Thyroid gland (tissue), 4 donors: ENCODE measurements at regions not wholly inside any gene's neighbourhood (a gene's known extent, or its start where the extent isn't known, plus 50 kb on each side); places are given as distances from the start of the nearest gene placed in this dataset.

ENCODE experiments used
- DNase-seq, 2 donors: peaks; one replicate each; pipeline ENCODE4 v3.0.0-alpha.2; 2019
- H3K27ac ChIP-seq, 3 donors: fragments of 200-600 bp; sonication (generic); 1 replicate in 2 of 3; 2 replicates in 1 of 3; pipeline ENCODE4 v1.5.1; 2016 to 2019; ENCODE audit warnings: mild to moderate bottlenecking in 1 of 3, moderate library complexity in 1 of 3
- H3K27me3 ChIP-seq: fragments of 200-600 bp; sonication (generic); one replicate; pipeline ENCODE4 v1.5.1; 2019
- H3K36me3 ChIP-seq, 2 donors: fragments of 200-600 bp; sonication (generic); one replicate each; pipeline ENCODE4 v1.5.1; 2016 to 2019
- H3K4me1 ChIP-seq, 2 donors: fragments of 200-600 bp; sonication (generic); one replicate each; pipeline ENCODE4 v1.5.1; 2017 to 2019
- H3K4me3 ChIP-seq, 3 donors: fragments of 200-600 bp; sonication (generic); replicated peaks in 1 of 3; 1 replicate in 2 of 3; 2 replicates in 1 of 3; pipeline ENCODE4 v1.5.1; 2016; ENCODE audit warnings: mild to moderate bottlenecking in 1 of 3
- H3K9me3 ChIP-seq: fragments of 200-600 bp; sonication (generic); one replicate; pipeline ENCODE4 v1.5.1; 2017
- POLR2A ChIP-seq, 2 donors: fragments of 450-650 bp; IDR thresholded peaks; one replicate each; pipeline ENCODE4 v1.6.1; 2017; ENCODE audit warnings: antibody characterized with exemption in 2 of 2, mild to moderate bottlenecking in 2 of 2, moderate library complexity in 1 of 2
- WGBS, 2 donors: methylation state at CpG; one replicate each; pipeline ENCODE4 v1.1.5; 2017; 5-methylcytosine and 5-hydroxymethylcytosine counted together
- intact Hi-C: fragments of 100-400 bp; cut with DNase I; formaldehyde crosslinking; loops from one replicate; pipeline ENCODE4 v1.15.1; 2023
- TF ChIP-seq, protein P1 (sequence below), 6 experiments: fragments of 200-600 bp in 3 of 6; fragments of 450-650 bp in 3 of 6; sonication (generic) in 3 of 6; IDR thresholded peaks; one replicate each; pipeline ENCODE4 v1.5.1; 2016 to 2019; ENCODE audit warnings: antibody characterized with exemption in 6 of 6, mild to moderate bottlenecking in 2 of 6, inconsistent platforms in 1 of 6, moderate library complexity in 1 of 6

DNA sequence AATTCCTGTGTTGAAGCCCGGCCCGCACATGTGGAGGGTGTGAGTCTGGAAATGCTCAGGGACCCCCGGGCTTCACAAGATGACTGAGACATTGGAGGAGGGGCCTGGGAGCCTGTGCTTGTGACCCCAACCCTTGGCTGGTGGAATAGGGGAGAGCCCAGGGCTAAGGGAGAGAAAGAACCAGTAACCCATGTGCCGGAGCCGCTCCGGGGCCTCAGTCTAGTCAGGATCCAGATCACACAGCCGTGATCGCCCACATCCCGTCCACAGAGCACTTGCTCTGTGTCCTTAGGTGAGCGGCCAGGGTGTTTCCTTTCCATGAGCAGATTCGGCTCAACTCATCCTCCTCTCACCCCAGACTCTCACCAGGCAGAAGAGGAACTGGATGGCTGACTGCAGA, 152.3 kb upstream of the RPS6KA2 start:
- Histone ChIP-seq H3K27ac (no peak overlapping the region), H3K9me3 (no peaks in the 10 kb centered on the region), H3K27me3 (no peaks in the 10 kb centered on the region), H3K36me3 (no peaks in the 10 kb centered on the region), H3K4me1 (no peaks in the 10 kb centered on the region), H3K4me3 (no peak overlapping the region)
- no peak for DNase-seq
- intact Hi-C loops: no loop called here
- 90 to 91% methylated on average over 11 of the region's 11 CpGs for WGBS, 2 donors
- TF ChIP-seq, protein P1, sequence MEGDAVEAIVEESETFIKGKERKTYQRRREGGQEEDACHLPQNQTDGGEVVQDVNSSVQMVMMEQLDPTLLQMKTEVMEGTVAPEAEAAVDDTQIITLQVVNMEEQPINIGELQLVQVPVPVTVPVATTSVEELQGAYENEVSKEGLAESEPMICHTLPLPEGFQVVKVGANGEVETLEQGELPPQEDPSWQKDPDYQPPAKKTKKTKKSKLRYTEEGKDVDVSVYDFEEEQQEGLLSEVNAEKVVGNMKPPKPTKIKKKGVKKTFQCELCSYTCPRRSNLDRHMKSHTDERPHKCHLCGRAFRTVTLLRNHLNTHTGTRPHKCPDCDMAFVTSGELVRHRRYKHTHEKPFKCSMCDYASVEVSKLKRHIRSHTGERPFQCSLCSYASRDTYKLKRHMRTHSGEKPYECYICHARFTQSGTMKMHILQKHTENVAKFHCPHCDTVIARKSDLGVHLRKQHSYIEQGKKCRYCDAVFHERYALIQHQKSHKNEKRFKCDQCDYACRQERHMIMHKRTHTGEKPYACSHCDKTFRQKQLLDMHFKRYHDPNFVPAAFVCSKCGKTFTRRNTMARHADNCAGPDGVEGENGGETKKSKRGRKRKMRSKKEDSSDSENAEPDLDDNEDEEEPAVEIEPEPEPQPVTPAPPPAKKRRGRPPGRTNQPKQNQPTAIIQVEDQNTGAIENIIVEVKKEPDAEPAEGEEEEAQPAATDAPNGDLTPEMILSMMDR (IDR thresholded peaks at IDR 0.05): no peak
- TF ChIP-seq POLR2A (IDR thresholded peaks at IDR 0.05): no peak

DNA sequence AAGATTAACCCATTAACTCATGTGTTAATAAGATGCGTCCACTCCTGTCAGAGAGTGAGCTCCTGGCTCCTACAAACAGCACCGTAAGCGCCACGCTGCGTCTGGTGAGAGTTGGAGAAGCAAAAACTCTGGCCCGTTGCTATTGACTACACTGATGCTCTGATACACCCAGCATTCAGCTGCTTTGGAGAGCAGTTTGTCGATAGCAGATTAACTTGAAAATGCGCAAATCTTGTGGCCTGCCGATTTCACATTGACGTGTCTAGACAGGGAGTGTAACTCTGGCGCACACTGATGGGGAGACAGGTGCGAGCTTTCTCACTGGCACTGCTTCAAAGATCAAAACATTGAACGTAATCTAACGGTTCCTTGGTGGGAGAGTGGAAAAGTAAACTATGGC, 151.7 kb upstream of the RPS6KA2 start:
- H3K9me3 ChIP-seq: no peaks in the 10 kb centered on the region
- intact Hi-C loops: no loop called here
- WGBS, 2 donors: 87 to 91% methylated on average over 14 of the region's 14 CpGs
- no peaks in the 10 kb centered on the region for H3K36me3 ChIP-seq
- H3K4me1 ChIP-seq: no peaks in the 10 kb centered on the region
- no peak for DNase-seq
- H3K4me3 ChIP-seq: no peak overlapping the region
- TF ChIP-seq, protein P1 (IDR thresholded peaks at IDR 0.05): no peak
- TF ChIP-seq POLR2A (IDR thresholded peaks at IDR 0.05): no peak
- H3K27ac ChIP-seq: no peak overlapping the region
- no peaks in the 10 kb centered on the region for H3K27me3 ChIP-seq

DNA sequence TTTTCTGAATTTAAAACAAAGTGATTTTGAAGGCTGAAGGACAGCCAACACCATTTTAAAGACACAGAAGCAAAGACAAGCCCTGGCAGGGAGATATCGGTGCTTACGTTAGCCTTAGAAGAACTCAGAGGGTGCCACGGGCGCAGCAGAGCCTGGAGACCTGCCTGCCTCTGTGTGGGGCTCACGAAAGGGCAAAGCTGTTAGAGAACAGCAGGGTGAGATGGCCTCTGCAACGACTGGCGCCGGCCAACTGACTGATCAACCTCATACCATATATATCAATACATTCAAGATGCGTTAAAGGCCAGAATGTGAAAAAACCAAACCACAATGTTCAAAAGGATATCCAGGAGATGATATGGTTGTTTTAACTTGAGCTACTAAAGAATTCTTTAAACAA, 151.0 kb upstream of the RPS6KA2 start:
- Histone ChIP-seq H3K36me3 (no peaks in the 10 kb centered on the region), H3K27me3 (no peaks in the 10 kb centered on the region), H3K27ac (no peak overlapping the region), H3K9me3 (no peaks in the 10 kb centered on the region), H3K4me1 (no peaks in the 10 kb centered on the region), H3K4me3 (no peak overlapping the region)
- TF ChIP-seq, protein P1 (IDR thresholded peaks at IDR 0.05): no peak
- no peak for TF ChIP-seq POLR2A (IDR thresholded peaks at IDR 0.05)
- WGBS, 2 donors: 86 to 89% methylated on average over 9 of the region's 9 CpGs
- intact Hi-C loops: no loop called here
- no peak for DNase-seq

DNA sequence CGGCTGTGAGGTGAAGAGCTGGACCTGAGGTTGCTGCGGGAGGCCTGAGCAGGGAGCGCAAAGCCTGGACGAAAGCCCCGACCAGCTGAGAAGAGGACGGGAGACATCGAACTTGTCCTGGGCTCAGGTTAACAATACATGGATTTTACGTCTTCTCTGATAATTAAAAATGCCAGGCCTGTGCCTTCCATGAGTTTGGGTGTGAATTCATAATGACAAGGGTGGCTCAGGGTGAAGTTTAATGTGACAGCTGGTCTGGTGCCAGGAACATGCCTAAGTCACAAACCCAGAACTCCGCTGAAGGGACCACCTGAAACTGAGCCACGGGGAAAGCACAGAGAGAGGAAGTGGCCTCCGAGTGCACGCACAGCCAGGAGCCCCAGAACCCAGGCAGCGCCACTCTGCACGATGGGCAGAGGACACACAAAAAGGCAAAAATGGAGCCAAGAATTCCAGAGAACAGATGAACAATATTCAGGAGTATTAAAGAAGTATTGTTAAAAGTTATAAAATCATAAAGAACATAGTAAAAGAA, 150.1 kb upstream of the RPS6KA2 start:
- 87 to 90% methylated on average over 14 of the region's 14 CpGs for WGBS, 2 donors
- Histone ChIP-seq H3K36me3 (no peaks in the 10 kb centered on the region), H3K27ac (no peak overlapping the region), H3K4me3 (no peak overlapping the region), H3K9me3 (no peaks in the 10 kb centered on the region), H3K27me3 (no peaks in the 10 kb centered on the region), H3K4me1 (no peaks in the 10 kb centered on the region)
- intact Hi-C loops: no loop called here
- no peak for DNase-seq
- TF ChIP-seq POLR2A (IDR thresholded peaks at IDR 0.05): no peak
- TF ChIP-seq, protein P1 (IDR thresholded peaks at IDR 0.05): no peak

DNA sequence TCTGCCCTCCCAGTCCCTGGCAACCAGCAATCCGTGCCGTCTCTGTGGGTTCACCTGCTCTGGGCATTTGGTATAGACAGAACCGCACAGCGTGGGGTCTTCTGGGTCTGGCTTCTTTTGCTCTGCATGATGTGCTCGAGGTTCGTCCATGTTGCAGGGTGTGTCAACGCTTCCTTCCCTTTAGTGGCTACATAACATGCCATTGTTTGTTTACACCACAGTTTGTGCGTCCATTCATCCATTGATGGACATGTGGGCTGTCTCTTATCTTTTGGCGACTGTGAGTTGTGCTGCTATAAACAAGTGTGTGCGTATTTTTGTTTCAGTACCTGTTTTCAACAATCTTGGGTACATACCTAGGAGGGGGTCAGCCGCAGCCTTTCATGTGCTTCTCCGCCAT, 149.5 kb upstream of the RPS6KA2 start:
- WGBS, 2 donors: 88 to 90% methylated on average over 12 of the region's 12 CpGs

More for the DNA sequence above, 149.5 kb upstream of the RPS6KA2 start:
- intact Hi-C loops: no loop called here
- Histone ChIP-seq H3K27ac (no peak overlapping the region), H3K27me3 (no peaks in the 10 kb centered on the region), H3K36me3 (no peaks in the 10 kb centered on the region), H3K9me3 (no peaks in the 10 kb centered on the region), H3K4me3 (no peak overlapping the region), H3K4me1 (no peaks in the 10 kb centered on the region)
- no peak for DNase-seq
- no peak for TF ChIP-seq POLR2A (IDR thresholded peaks at IDR 0.05)
- TF ChIP-seq, protein P1 (IDR thresholded peaks at IDR 0.05): no peak
